Activated CD8-positive, alpha-beta memory T cell treated with anti-CD3 and anti-CD28 coated beads, Interleukin-2, amount 10 ng/mL, durations not matched to agents 7 days and 5 days (primary cell): ENCODE measurements at regions not wholly inside any gene's neighbourhood (a gene's known extent, or its start where the extent isn't known, plus 50 kb on each side); places are given as distances from the start of the nearest gene placed in this dataset.
"Not testable (repeated sequence)": the region's sequence is repeated elsewhere in the genome, so short reads cannot be mapped to it uniquely, and the experiment has no call there.

Experiments used
- ATAC-seq: fragments of 150-1000 bp; cut with Tn5 transposase; one replicate; pipeline ENCODE4 v1.10.0; 2021; ENCODE audit warnings: moderate library complexity
- CTCF ChIA-PET: fragments of 350-600 bp; sonication (Branson Sonifier 250); formaldehyde crosslinking; loops from one replicate; lab custom pipeline; 2021; ENCODE audit warnings: antibody characterized with exemption; lab: Charles Lee
- DNase-seq: peaks from one replicate; pipeline ENCODE4 v3.0.0-alpha.2; 2020
- H3K27ac Mint-ChIP-seq: one replicate; pipeline ENCODE4 v1.8.0; 2021; ENCODE audit warnings: mild to moderate bottlenecking, mixed read lengths
- H3K27me3 Mint-ChIP-seq: one replicate; pipeline ENCODE4 v1.8.0; 2021; ENCODE audit warnings: mixed read lengths
- H3K36me3 Mint-ChIP-seq: one replicate; pipeline ENCODE4 v1.8.0; 2021; ENCODE audit warnings: mild to moderate bottlenecking, mixed read lengths
- H3K4me1 Mint-ChIP-seq: one replicate; pipeline ENCODE4 v1.8.0; 2021; ENCODE audit warnings: mixed read lengths
- H3K4me3 Mint-ChIP-seq: one replicate; pipeline ENCODE4 v1.8.0; 2021; ENCODE audit warnings: mild to moderate bottlenecking, moderate library complexity, mixed read lengths
- H3K9me3 Mint-ChIP-seq: one replicate; pipeline ENCODE4 v1.8.0; 2022; ENCODE audit warnings: low read depth, mixed read lengths

DNA sequence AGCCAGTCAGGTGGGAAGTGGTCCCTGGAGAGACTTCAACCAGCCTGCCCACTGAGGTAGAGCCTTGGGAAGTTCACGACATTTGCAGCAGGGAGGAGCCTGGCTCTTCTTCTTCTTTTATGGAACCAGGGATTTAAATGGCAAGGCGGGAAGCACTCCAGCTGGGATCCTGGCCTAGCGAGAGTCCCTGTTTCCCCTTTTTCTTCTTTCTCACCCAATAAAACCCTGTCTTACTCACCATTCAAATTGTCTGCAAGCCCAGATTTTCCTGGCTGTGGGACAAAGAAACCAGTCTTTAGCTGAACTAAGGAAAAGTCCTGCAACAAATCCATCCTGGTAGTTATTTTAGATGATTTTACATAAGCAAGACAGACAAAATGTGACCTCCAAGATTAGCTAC, 503.7 kb downstream of the CDH10 start:
- no peak for ATAC-seq
- H3K4me3 Mint-ChIP-seq, result no peak overlapping the region
- CTCF ChIA-PET, result no interaction called here
- H3K27me3 Mint-ChIP-seq, result no peaks in the 10 kb centered on the region
- H3K9me3 Mint-ChIP-seq, result no peaks in the 10 kb centered on the region
- no peaks in the 10 kb centered on the region for H3K36me3 Mint-ChIP-seq
- no peaks in the 10 kb centered on the region for H3K4me1 Mint-ChIP-seq
- H3K27ac Mint-ChIP-seq, result no peak overlapping the region
- no peak for DNase-seq

DNA sequence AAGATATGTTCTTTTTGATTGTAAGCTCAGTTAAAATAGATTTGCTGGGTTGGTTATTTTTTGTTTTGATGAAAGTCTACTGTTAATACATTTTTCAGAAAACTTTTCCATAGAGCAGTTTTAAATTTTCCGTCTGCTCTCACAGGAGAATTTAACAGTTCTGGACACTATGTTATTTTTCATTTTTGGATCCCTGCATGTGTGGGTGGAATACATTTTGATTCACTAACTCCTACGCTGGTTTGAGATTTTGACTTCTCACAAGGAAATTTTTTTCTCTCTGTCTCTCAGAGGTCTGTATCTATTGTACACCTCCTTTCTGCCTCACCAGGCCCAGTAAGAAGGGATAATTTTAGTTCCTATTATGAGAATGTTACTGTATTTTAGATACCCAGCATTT, 502.4 kb downstream of the CDH10 start:
- no peak overlapping the region for H3K27ac Mint-ChIP-seq

DNA sequence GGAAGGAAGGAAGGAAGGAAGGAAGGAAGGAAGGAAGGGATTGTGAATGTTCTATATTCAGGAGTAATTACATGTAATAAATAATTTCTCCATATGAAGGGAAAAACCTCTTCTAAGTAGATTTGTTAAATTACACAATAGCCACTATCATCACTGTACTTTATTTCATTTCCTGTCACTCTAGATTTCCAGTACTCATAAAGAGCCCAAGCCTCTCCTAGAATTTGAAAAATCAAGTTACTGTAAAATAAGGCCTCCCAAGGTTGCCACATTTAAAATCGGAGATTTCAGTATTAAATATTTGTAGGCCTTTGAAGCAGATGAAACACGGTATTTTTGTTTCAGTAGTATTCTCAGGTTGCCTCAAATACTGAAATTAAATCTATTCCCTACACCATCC, 499.0 kb downstream of the CDH10 start:
- Mint-ChIP-seq H3K27me3 (no peaks in the 10 kb centered on the region), H3K9me3 (no peaks in the 10 kb centered on the region), H3K36me3 (no peaks in the 10 kb centered on the region), H3K4me3 (no peak overlapping the region), H3K27ac (no peak overlapping the region), H3K4me1 (no peaks in the 10 kb centered on the region)
- ATAC-seq (no peak), DNase-seq (no peak)
- CTCF ChIA-PET, result no interaction called here

More for the DNA sequence above, 502.4 kb downstream of the CDH10 start:
- CTCF ChIA-PET, result no interaction called here
- no peak for DNase-seq
- H3K27me3 Mint-ChIP-seq, result no peaks in the 10 kb centered on the region
- H3K9me3 Mint-ChIP-seq, result no peaks in the 10 kb centered on the region
- H3K36me3 Mint-ChIP-seq, result no peaks in the 10 kb centered on the region
- H3K4me1 Mint-ChIP-seq, result no peaks in the 10 kb centered on the region
- no peak for ATAC-seq
- H3K4me3 Mint-ChIP-seq, result no peak overlapping the region

DNA sequence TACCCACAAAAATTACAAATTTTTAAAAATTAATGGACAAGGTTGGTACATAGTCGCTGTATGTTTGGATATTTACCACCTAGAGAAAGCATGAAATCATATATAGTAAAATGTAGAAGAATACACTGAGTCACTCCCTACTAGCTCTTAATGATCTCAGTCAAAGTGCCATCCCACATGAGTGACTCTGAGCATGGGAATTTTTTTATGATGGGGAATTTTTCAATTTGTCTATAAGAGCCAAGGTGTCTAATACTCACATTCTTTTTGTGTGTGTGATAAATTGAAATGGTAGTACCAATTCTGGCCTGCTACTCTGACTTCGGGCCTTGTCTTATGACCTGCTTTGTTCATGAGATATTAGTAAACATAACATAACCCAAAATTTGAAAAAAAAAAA, 483.2 kb downstream of the CDH10 start:
- H3K36me3 Mint-ChIP-seq, result no peaks in the 10 kb centered on the region
- no peak overlapping the region for H3K4me3 Mint-ChIP-seq
- no peaks in the 10 kb centered on the region for H3K4me1 Mint-ChIP-seq
- CTCF ChIA-PET, result no interaction called here
- no peak for DNase-seq
- H3K27ac Mint-ChIP-seq, result no peak overlapping the region
- peaks cover 4% of the 10 kb centered on the region for H3K9me3 Mint-ChIP-seq
- H3K27me3 Mint-ChIP-seq, result no peaks in the 10 kb centered on the region
- no peak for ATAC-seq

DNA sequence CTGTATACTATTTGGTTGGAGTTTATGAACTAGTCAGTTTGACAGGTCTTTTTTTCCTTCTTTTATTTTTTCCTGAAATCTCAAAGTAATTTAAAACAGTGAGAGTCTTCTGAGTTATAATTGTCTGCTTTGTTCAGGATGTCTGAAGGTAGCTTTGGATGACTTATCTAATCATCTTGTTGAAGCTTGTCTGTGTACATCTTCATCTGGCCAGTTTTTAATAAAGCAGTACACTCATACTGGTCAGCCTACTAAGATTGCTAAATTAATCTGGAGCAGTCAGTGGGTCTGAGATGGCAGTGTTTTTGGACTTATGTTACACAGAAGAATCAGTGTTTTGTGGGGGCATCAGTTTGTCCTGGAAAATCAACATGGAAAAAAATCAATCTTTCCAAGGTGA, 482.4 kb downstream of the CDH10 start:
- H3K27me3 Mint-ChIP-seq, result no peaks in the 10 kb centered on the region
- ATAC-seq (no peak), DNase-seq (no peak)
- H3K27ac Mint-ChIP-seq, result no peak overlapping the region
- H3K36me3 Mint-ChIP-seq, result no peaks in the 10 kb centered on the region
- H3K9me3 Mint-ChIP-seq, result peaks cover 7% of the 10 kb centered on the region
- CTCF ChIA-PET, result no interaction called here
- H3K4me3 Mint-ChIP-seq, result no peak overlapping the region
- no peaks in the 10 kb centered on the region for H3K4me1 Mint-ChIP-seq

DNA sequence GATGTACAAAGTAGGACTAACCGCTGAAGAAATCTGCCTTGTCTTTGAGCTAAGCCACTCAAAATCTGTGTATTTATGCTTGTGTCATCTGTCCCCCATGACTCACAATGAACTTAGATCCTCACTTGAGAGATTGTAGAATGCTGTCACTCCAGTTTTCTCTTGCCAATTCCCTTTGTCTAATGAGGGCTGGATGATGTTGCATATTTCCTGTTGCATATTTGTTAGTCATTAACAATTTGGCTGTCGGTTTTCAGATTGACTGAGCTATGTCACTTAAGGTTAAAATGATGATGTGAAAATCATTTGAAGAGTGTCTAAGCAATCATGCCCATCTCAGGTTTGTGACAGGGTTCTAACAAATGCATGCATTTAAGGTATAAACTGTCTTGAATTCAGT, 481.7 kb downstream of the CDH10 start:
- Mint-ChIP-seq H3K9me3 (peaks cover 9% of the 10 kb centered on the region), H3K4me1 (no peaks in the 10 kb centered on the region), H3K27ac (no peak overlapping the region), H3K4me3 (no peak overlapping the region), H3K36me3 (no peaks in the 10 kb centered on the region), H3K27me3 (no peaks in the 10 kb centered on the region)
- CTCF ChIA-PET, result no interaction called here
- DNase-seq (no peak), ATAC-seq (no peak)

DNA sequence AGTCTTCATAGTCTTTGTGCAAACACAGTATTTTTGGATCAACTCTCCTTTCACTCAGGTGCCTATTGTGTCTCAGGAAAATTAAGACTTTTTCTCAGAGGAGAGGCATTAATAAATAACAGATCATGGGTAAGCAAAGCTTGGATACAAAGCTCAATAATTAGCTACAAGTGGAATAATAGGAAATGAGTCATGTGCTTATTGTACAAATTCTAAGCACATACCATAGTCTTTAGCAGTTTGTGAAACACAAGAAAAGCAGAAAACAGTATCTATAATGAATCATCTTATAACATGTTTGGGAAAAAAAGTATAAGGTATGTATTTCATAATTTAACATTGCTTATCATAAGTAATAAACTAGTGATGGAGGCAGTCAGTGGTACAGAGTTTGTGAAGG, 477.0 kb downstream of the CDH10 start:
- no peaks in the 10 kb centered on the region for H3K27me3 Mint-ChIP-seq
- H3K36me3 Mint-ChIP-seq, result no peaks in the 10 kb centered on the region
- CTCF ChIA-PET, result no interaction called here
- ATAC-seq (no peak), DNase-seq (no peak)
- no peak overlapping the region for H3K27ac Mint-ChIP-seq
- no peaks in the 10 kb centered on the region for H3K4me1 Mint-ChIP-seq
- H3K9me3 Mint-ChIP-seq, result peaks cover 7% of the 10 kb centered on the region
- H3K4me3 Mint-ChIP-seq, result no peak overlapping the region

DNA sequence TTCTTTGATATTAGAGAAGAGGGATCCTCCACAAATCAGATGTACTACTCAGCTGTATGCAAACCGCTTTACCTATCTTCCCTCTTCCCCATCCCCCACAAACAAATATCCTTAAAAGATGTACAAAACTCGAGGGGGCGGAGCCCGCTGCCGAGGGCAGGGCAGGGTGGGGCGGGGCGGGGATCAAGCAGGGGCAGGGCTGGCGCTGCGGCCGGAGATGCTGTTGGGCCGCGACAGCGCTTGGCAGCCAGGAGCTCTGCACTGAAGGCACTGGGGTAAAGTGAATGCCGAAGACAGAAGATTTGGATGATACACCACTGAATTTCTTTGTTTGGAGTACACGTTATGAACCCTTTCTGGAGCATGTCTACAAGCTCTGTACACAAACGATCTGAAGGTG, 474.8 kb downstream of the CDH10 start:
- Mint-ChIP-seq H3K36me3 (no peaks in the 10 kb centered on the region), H3K4me3 (no peak overlapping the region), H3K27ac (no peak overlapping the region), H3K4me1 (no peaks in the 10 kb centered on the region), H3K27me3 (no peaks in the 10 kb centered on the region), H3K9me3 (peaks cover 7% of the 10 kb centered on the region)
- CTCF ChIA-PET, result no interaction called here
- DNase-seq (no peak), ATAC-seq (no peak)

DNA sequence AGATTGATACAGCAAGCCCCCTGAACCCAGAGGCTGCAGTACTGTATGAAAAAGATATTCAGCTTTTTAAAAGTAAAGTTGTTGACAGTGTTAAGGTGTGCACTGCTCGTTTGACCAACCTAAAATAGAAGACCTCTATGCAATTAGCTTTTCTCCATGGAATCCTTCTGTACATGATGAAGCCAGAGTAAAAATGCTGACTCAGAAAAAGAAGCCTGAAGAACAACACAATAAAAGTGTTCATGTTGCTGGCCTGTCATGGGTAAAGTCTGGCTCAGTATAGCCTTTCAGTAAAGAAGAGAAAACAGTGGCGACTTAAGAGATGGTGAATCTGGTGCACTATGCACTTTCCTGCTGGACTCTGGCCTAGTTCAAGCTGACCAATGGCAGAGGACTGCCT, 473.8 kb downstream of the CDH10 start:
- H3K9me3 Mint-ChIP-seq, H3K4me1 Mint-ChIP-seq, DNase-seq, H3K27ac Mint-ChIP-seq, ATAC-seq, H3K27me3 Mint-ChIP-seq, H3K36me3 Mint-ChIP-seq, CTCF ChIA-PET, H3K4me3 Mint-ChIP-seq: not testable (repeated sequence)

DNA sequence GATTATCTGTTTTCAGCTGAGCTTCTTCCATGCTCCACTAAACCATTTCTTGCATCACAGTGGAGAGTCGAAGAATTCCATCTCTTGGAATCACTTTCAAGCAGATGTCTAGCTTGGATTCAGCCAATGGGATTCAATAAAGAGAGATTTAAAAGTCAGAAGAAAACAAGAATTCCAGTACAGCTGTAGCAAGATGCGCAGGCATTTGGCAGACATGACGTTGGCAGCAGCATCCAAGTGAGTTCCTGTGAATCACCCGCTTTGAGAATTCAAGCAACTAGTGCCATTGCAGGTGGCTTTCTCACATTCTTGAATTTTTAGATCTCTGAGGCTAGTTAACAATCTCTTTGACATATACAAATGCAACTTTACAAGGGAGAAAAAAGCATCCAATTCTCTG, 467.0 kb downstream of the CDH10 start:
- DNase-seq (no peak), ATAC-seq (no peak)
- Mint-ChIP-seq H3K27me3 (no peaks in the 10 kb centered on the region), H3K4me3 (no peak overlapping the region), H3K27ac (no peak overlapping the region), H3K36me3 (no peaks in the 10 kb centered on the region), H3K9me3 (peaks cover 7% of the 10 kb centered on the region), H3K4me1 (no peaks in the 10 kb centered on the region)
- CTCF ChIA-PET, result interaction anchor here (0.6 kb wide), 1 partner anchor 206 kb away, joined by 3 read pairs; no protein-coding TSS in a partner anchor

DNA sequence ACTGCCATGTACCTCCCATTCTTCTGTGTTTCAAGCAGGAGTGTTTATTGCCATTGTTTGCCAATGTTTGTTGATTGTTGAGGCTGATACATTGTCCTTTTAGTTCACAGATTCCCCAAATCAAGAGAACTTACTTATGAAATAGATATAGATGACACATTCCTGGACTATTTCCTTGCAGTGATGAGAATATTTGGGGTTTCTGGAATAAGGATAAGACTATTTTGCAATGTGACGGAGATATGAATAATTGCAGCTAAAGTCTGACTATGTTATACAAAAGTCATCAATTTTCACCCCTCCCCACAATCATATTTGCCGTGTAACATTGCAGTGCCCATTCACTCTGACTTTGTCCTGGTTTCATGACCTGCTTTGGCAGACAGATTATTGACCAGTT, 460.8 kb downstream of the CDH10 start:
- ATAC-seq, result no peak
- H3K9me3 Mint-ChIP-seq, result peaks cover 7% of the 10 kb centered on the region
- H3K27ac Mint-ChIP-seq, result no peak overlapping the region
- no peak overlapping the region for H3K4me3 Mint-ChIP-seq
- no peaks in the 10 kb centered on the region for H3K27me3 Mint-ChIP-seq
- H3K36me3 Mint-ChIP-seq, result no peaks in the 10 kb centered on the region
- H3K4me1 Mint-ChIP-seq, result no peaks in the 10 kb centered on the region
- CTCF ChIA-PET, result no interaction called here
- no peak for DNase-seq

DNA sequence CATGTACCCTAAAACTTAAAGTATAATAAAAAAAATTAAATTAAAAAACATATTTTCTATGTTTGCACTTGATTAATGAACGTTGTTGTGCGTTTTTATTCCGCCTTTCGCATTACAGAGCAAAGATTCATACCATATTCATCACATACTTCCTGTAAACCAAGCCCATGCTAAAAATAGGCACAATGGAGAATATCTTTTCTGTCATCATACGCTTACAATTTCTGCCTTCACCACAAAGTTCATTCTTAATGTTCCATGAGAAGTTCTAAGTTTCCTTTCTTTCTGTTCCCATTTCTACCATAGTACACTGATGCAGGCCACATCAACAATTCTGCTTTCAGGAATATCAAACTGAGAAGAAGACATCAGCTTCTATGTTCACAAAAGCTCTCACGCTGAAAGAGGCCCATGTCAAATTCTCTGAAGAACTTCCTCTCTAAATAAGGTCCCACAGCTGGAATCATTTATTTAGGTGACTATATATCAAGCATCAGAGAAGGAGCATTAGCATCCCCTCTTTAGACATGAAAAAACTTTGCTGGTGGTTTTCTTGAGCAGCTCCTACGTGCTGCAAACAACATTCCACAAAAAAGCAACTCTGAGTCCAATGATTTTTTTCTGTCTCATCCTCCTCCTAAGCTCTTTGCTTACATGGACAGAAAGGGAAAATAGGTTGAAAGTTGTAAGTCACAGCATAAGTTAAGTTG, 456.4 kb downstream of the CDH10 start:
- ATAC-seq (no peak), DNase-seq (no peak)
- CTCF ChIA-PET, result no interaction called here
- no peaks in the 10 kb centered on the region for H3K27me3 Mint-ChIP-seq
- no peaks in the 10 kb centered on the region for H3K36me3 Mint-ChIP-seq
- H3K27ac Mint-ChIP-seq, result no peak overlapping the region
- H3K4me1 Mint-ChIP-seq, result no peaks in the 10 kb centered on the region
- H3K9me3 Mint-ChIP-seq, result peaks cover 7% of the 10 kb centered on the region
- no peak overlapping the region for H3K4me3 Mint-ChIP-seq

DNA sequence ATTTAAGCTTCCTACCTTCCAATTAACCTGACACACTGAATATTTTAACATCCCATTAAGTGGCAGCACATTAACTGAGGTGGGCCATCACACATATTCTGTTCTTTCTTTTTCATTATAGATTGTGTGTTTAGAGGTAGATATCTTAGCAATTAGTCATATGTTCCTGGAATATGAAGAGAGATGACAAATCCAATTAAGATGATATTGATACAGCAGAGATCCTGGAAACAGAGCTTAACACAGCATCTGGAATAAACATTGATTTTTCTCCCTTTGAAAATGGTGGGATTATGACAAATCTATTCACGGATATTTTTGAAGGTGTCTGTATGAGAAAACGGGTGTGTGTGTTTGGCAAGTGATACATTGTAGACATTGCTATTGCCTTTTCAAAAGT, 448.0 kb downstream of the CDH10 start:
- Mint-ChIP-seq H3K27me3 (no peaks in the 10 kb centered on the region), H3K9me3 (peaks cover 6% of the 10 kb centered on the region), H3K4me1 (no peaks in the 10 kb centered on the region), H3K27ac (no peak overlapping the region), H3K4me3 (no peak overlapping the region), H3K36me3 (no peaks in the 10 kb centered on the region)
- CTCF ChIA-PET, result no interaction called here
- ATAC-seq (no peak), DNase-seq (no peak)

DNA sequence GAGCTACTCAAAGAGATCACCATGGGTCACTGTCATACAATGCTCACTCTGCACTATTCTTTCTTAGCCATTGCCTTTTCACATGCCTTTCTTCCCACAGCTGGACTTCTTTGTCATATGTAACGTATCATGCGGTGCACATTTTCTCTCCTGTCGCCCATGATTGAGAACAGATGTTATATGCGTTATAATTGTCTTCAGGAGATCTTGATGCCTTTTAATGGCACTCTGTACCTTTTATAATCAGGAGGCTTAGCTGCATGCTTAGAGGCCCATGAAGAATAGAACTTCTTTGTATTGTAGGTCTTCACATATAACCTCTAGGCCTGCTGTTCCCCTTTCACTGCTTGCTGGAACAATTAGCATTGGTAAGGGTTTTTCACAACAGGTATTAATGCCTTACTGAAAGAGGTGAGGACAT, 436.1 kb downstream of the CDH10 start:
- Mint-ChIP-seq H3K27ac (no peak overlapping the region), H3K36me3 (no peaks in the 10 kb centered on the region), H3K4me3 (no peak overlapping the region), H3K9me3 (peaks cover 11% of the 10 kb centered on the region), H3K4me1 (no peaks in the 10 kb centered on the region), H3K27me3 (no peaks in the 10 kb centered on the region)
- no peak for DNase-seq
- no peak for ATAC-seq
- CTCF ChIA-PET, result no interaction called here

DNA sequence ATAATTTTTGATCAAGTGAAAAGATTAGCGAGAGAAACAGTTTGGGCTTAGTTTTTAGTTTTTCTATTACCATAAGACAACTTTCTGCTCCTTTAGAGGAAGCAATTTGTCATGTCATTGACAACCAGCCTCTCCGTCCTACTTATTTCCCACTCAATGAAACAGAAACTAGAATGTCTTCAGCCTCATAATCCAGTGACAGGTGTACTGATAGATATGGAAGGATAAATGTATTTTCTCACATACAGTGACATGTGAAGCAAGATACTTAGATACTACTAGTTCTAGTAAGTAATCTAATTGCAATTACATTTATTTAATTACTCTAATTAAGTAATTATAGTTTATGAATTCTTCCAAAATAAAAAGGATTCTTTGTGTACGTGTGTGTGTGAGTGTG, 429.7 kb downstream of the CDH10 start:
- H3K27ac Mint-ChIP-seq, result no peak overlapping the region
- H3K9me3 Mint-ChIP-seq, result peaks cover 14% of the 10 kb centered on the region
- no peaks in the 10 kb centered on the region for H3K4me1 Mint-ChIP-seq
- no peak for ATAC-seq
- no peaks in the 10 kb centered on the region for H3K27me3 Mint-ChIP-seq
- no peak for DNase-seq
- CTCF ChIA-PET, result no interaction called here
- H3K36me3 Mint-ChIP-seq, result no peaks in the 10 kb centered on the region
- H3K4me3 Mint-ChIP-seq, result no peak overlapping the region
